H9 (cell line): ENCODE measurements at regions not wholly inside any gene's neighbourhood (a gene's known extent, or its start where the extent isn't known, plus 50 kb on each side); places are given as distances from the start of the nearest gene placed in this dataset.

Experiments
- DNase-seq: peaks from one replicate; pipeline ENCODE4 v3.0.0-alpha.2; 2017
- H2AFZ ChIP-seq: one replicate; pipeline ENCODE4 v1.6.1; 2013; ENCODE audit warnings: mild to moderate bottlenecking, low read length, control low read depth, moderate library complexity
- H2AK5ac ChIP-seq: 2 replicates; pipeline ENCODE4 v1.6.1; 2013; ENCODE audit warnings: low read length, control low read depth, mixed read lengths; ENCODE audit not compliant: insufficient read length
- H2BK120ac ChIP-seq: one replicate; pipeline ENCODE4 v1.6.1; 2013; ENCODE audit warnings: low read depth, mild to moderate bottlenecking, low read length, control low read depth, inconsistent platforms; ENCODE audit not compliant: poor library complexity, severe bottlenecking
- H2BK12ac ChIP-seq: 2 replicates; pipeline ENCODE4 v1.6.1; 2013; ENCODE audit warnings: low read length, control low read depth, mixed read lengths, low read depth; ENCODE audit not compliant: insufficient read length
- H2BK15ac ChIP-seq: 2 replicates; pipeline ENCODE4 v1.6.1; 2013; ENCODE audit warnings: low read depth, low read length, control low read depth
- H2BK20ac ChIP-seq: one replicate; pipeline ENCODE4 v1.6.1; 2013; ENCODE audit warnings: low read depth, mild to moderate bottlenecking, low read length, control low read depth, inconsistent platforms; ENCODE audit not compliant: poor library complexity, severe bottlenecking
- H2BK5ac ChIP-seq: 2 replicates; pipeline ENCODE4 v1.6.1; 2013; ENCODE audit warnings: low read length, control low read depth, mixed read lengths; ENCODE audit not compliant: insufficient read length
- H3K14ac ChIP-seq: 2 replicates; pipeline ENCODE4 v1.6.1; 2013; ENCODE audit warnings: low read length, control low read depth; ENCODE audit not compliant: insufficient read depth
- H3K18ac ChIP-seq: 2 replicates; pipeline ENCODE4 v1.6.1; 2013; ENCODE audit warnings: low read depth, mild to moderate bottlenecking, mixed read lengths, low read length, control low read depth; ENCODE audit not compliant: insufficient read length
- H3K23ac ChIP-seq: 2 replicates; pipeline ENCODE4 v1.6.1; 2013; ENCODE audit warnings: low read length, control low read depth, mixed read lengths, low read depth; ENCODE audit not compliant: insufficient read length
- H3K23me2 ChIP-seq: 2 replicates; pipeline ENCODE4 v1.6.1; 2013; ENCODE audit warnings: low read depth, mild to moderate bottlenecking, mixed read lengths, low read length, control low read depth; ENCODE audit not compliant: insufficient read length, poor library complexity, severe bottlenecking
- H3K27ac ChIP-seq: 2 replicates; pipeline ENCODE4 v1.5.1; 2013; ENCODE audit warnings: low read length, control low read depth, mixed read lengths, low read depth; ENCODE audit not compliant: insufficient read length
- H3K27me3 ChIP-seq: 2 replicates; pipeline ENCODE4 v1.6.1; 2013; ENCODE audit warnings: low read length, control low read depth, inconsistent platforms; ENCODE audit not compliant: insufficient read depth
- H3K4ac ChIP-seq: 2 replicates; pipeline ENCODE4 v1.6.1; 2013; ENCODE audit warnings: low read depth, mild to moderate bottlenecking, control low read depth, inconsistent platforms, low read length, moderate library complexity
- H3K4me1 ChIP-seq: 2 replicates; pipeline ENCODE4 v1.6.1; 2013; ENCODE audit warnings: low read length, control low read depth, inconsistent platforms; ENCODE audit not compliant: insufficient read depth
- H3K4me2 ChIP-seq: 2 replicates; pipeline ENCODE4 v1.6.1; 2013; ENCODE audit warnings: low read length, control low read depth, mixed read lengths; ENCODE audit not compliant: insufficient read length, insufficient read depth
- H3K56ac ChIP-seq: 2 replicates; pipeline ENCODE4 v1.6.1; 2013; ENCODE audit warnings: low read depth, mild to moderate bottlenecking, mixed read lengths, low read length, control low read depth; ENCODE audit not compliant: insufficient read length
- H3K79me1 ChIP-seq: 2 replicates; pipeline ENCODE4 v1.6.1; 2013; ENCODE audit warnings: low read depth, mild to moderate bottlenecking, moderate library complexity, low read length, control low read depth, inconsistent platforms; ENCODE audit not compliant: insufficient read depth, poor library complexity, severe bottlenecking
- H3K79me2 ChIP-seq: 2 replicates; pipeline ENCODE4 v1.6.1; 2013; ENCODE audit warnings: low read length, control low read depth, inconsistent platforms; ENCODE audit not compliant: insufficient read depth
- H3K9ac ChIP-seq: 2 replicates; pipeline ENCODE4 v1.6.1; 2013; ENCODE audit warnings: low read length, control low read depth, mixed read lengths; ENCODE audit not compliant: insufficient read length; ENCODE audit errors: extremely low read depth
- H3K9me3 ChIP-seq: one replicate; pipeline ENCODE4 v1.6.1; 2013; ENCODE audit warnings: low read depth, low read length, inconsistent platforms; ENCODE audit not compliant: control insufficient read depth
- H3T11ph ChIP-seq: one replicate; pipeline ENCODE4 v1.6.1; 2013; ENCODE audit warnings: mild to moderate bottlenecking, low read length, control low read depth, inconsistent platforms
- H4K20me1 ChIP-seq: one replicate; pipeline ENCODE4 v1.6.1; 2013; ENCODE audit not compliant: control insufficient read depth, insufficient read length, insufficient read depth
- H4K5ac ChIP-seq: 2 replicates; pipeline ENCODE4 v1.6.1; 2013; ENCODE audit warnings: low read depth, mild to moderate bottlenecking, mixed read lengths, low read length, control low read depth; ENCODE audit not compliant: insufficient read length
- H4K8ac ChIP-seq: replicated peaks from 2 replicates; pipeline ENCODE4 v1.6.1; 2013; ENCODE audit warnings: low read length, control low read depth, mixed read lengths, low read depth; ENCODE audit not compliant: insufficient read length
- H4K91ac ChIP-seq: 2 replicates; pipeline ENCODE4 v1.6.1; 2013; ENCODE audit warnings: low read depth, mild to moderate bottlenecking, moderate library complexity, mixed read lengths, low read length, control low read depth; ENCODE audit not compliant: insufficient read length
- H3K27ac Mint-ChIP-seq, 3 experiments: 2 replicates in 2 of 3; 3 replicates in 1 of 3; pipeline ENCODE4 v1.8.0; 2020 to 2021; ENCODE audit warnings: mixed read lengths in 3 of 3, mild to moderate bottlenecking in 1 of 3, moderate library complexity in 1 of 3
- H3K27me3 Mint-ChIP-seq: 2 replicates; pipeline ENCODE4 v1.8.0; 2021; ENCODE audit warnings: low read depth, mild to moderate bottlenecking, moderate library complexity, mixed read lengths
- H3K36me3 Mint-ChIP-seq, 3 experiments: 2 replicates in 2 of 3; 3 replicates in 1 of 3; pipeline ENCODE4 v1.8.0; 2020 to 2021; ENCODE audit warnings: low read depth in 3 of 3, mixed read lengths in 3 of 3; ENCODE audit not compliant: insufficient read depth in 1 of 3
- H3K4me1 Mint-ChIP-seq, 2 experiments: 2 replicates each; pipeline ENCODE4 v1.8.0; 2020; ENCODE audit warnings: mixed read lengths in 2 of 2
- H3K4me3 Mint-ChIP-seq, 2 experiments: 2 replicates in 1 of 2; 3 replicates in 1 of 2; pipeline ENCODE4 v1.8.0; 2020 to 2021; ENCODE audit warnings: mild to moderate bottlenecking in 2 of 2, mixed read lengths in 2 of 2, moderate library complexity in 1 of 2
- H3K9me3 Mint-ChIP-seq, 2 experiments: 2 replicates in 1 of 2; 3 replicates in 1 of 2; pipeline ENCODE4 v1.8.0; 2020; ENCODE audit warnings: mild to moderate bottlenecking in 2 of 2, mixed read lengths in 2 of 2, moderate library complexity in 1 of 2
- CTCF ChIP-seq: fragments of 200-600 bp; sonication (generic); conservative IDR thresholded peaks from 3 replicates; pipeline ENCODE4 v1.8.0; 2021; ENCODE audit warnings: antibody characterized with exemption, mild to moderate bottlenecking
- WGBS: extraction: QIAGEN DNeasy Blood & Tissue Kit; methylation state at CpG from one replicate; pipeline ENCODE4 v1.1.7; 2013; ENCODE audit warnings: missing lambda C conversion rate, low lambda C conversion rate, mixed read lengths; ENCODE audit not compliant: insufficient read length; ENCODE audit errors: extremely low coverage; 5-methylcytosine and 5-hydroxymethylcytosine counted together

- peaks cover 54% of the 10 kb centered on the region for H3K9me3 ChIP-seq
- H4K91ac ChIP-seq: no peak overlapping the region
- H3K4me1 Mint-ChIP-seq: no peaks in the 10 kb centered on the region
- H4K20me1 ChIP-seq: no peaks in the 10 kb centered on the region
- H3K56ac ChIP-seq: no peak overlapping the region
- H3K79me1 ChIP-seq: no peaks in the 10 kb centered on the region
- H4K5ac ChIP-seq: no peak overlapping the region
- no peak overlapping the region for H3K4ac ChIP-seq
- H2AK5ac ChIP-seq: no peak overlapping the region
- no peaks in the 10 kb centered on the region for H3K27me3 ChIP-seq
- H3K14ac ChIP-seq: no peak overlapping the region
- no peak overlapping the region for H2BK20ac ChIP-seq
- H4K8ac ChIP-seq: no peak overlapping the region
- peaks cover 86 to 96% of the 10 kb centered on the region in 2 experiments for H3K9me3 Mint-ChIP-seq
- no peak overlapping the region for H3K9ac ChIP-seq
- H3K27ac ChIP-seq: no peak overlapping the region
- no peak overlapping the region for H3K18ac ChIP-seq
- H2BK12ac ChIP-seq: no peak overlapping the region
- no peak overlapping the region for H2BK120ac ChIP-seq
- DNase-seq: no peak
- no peak overlapping the region for H3K4me2 ChIP-seq
- H3K23me2 ChIP-seq: no peaks in the 10 kb centered on the region
- no peak overlapping the region for H3T11ph ChIP-seq
- peaks cover 5 to 35% (median 9%) of the 10 kb centered on the region in 3 experiments; a peak in 5 of 7 replicates for H3K36me3 Mint-ChIP-seq
- peaks cover 2% of the 10 kb centered on the region for H3K27me3 Mint-ChIP-seq
- H3K4me3 Mint-ChIP-seq: no peak overlapping the region
- no peak overlapping the region for H2BK5ac ChIP-seq
- H2AFZ ChIP-seq: no peak overlapping the region
- no peaks in the 10 kb centered on the region for H3K79me2 ChIP-seq
- no CpG with 5 or more reads among the region's 9 CpGs for WGBS
- H2BK15ac ChIP-seq: no peak overlapping the region
- H3K27ac Mint-ChIP-seq: no peak overlapping the region
- no peaks in the 10 kb centered on the region for H3K4me1 ChIP-seq
- TF ChIP-seq CTCF: no peak
- H3K23ac ChIP-seq: no peak overlapping the region
Measured at GRCh38 chr14:105877645-105878044, 351.3 kb downstream of the TMEM121 start.
